ENCODE measurements at regions not wholly inside any gene's neighbourhood (a gene's known extent, or its start where the extent isn't known, plus 50 kb on each side); places are given as distances from the start of the nearest gene placed in this dataset.

DNA sequence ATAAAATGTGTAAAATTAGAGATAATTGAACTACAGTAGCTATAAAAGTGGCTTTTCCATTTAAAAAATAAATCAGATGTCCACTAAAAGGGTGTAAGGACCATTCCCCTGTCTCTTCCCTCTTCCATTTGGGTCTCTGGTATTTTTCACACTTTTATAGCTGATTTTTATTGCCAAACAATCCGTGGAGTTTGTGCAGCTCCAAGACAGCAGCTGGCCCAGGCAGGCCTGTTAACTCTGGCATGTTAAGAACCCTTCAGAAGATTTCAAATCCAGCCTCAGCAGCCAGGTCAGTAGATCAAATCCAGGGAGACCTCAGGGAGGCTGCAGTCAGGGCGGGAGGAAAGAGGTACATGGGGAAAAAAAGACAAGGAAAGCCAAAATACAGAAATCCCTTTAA lies 827.1 kb upstream of the FANCL start:
- TF ChIP-seq CTCF (IDR thresholded peaks at IDR 0.05; ENCODE audit: low read length): no peak
- no peak for TF ChIP-seq EZH2 (optimal IDR thresholded peaks at IDR 0.05; ENCODE audit: low read depth, low read length)

All from MM.1S (cell line).